Prostate gland (tissue), 2 donors: ENCODE measurements at regions not wholly inside any gene's neighbourhood (a gene's known extent, or its start where the extent isn't known, plus 50 kb on each side); places are given as distances from the start of the nearest gene placed in this dataset.

Experiments used
- CTCF ChIP-seq, 4 experiments: fragments of 200-600 bp in 2 of 4; fragments of 450-650 bp in 2 of 4; sonication (generic) in 2 of 4; IDR thresholded peaks; 1 replicate in 3 of 4; 2 replicates in 1 of 4; pipeline ENCODE4 v1.5.1; 2016 to 2019; ENCODE audit warnings: antibody characterized with exemption in 4 of 4, mild to moderate bottlenecking in 2 of 4, moderate library complexity in 2 of 4
- POLR2A ChIP-seq: fragments of 450-650 bp; IDR thresholded peaks from one replicate; pipeline ENCODE4 v1.6.1; 2016; ENCODE audit warnings: antibody characterized with exemption, mild to moderate bottlenecking
- POLR2AphosphoS5 ChIP-seq: sonication (generic); formaldehyde crosslinking; IDR thresholded peaks from one replicate; pipeline ENCODE4 v1.6.1; 2017; ENCODE audit warnings: antibody characterized with exemption

- no peak for TF ChIP-seq CTCF (IDR thresholded peaks at IDR 0.05)
- TF ChIP-seq POLR2A = no peak
- no peak for TF ChIP-seq POLR2AphosphoS5
Observed at GRCh38 chr1:100612540-100612939, 74.6 kb downstream of the GPR88 start.
